K562 (cell line): ENCODE measurements at regions not wholly inside any gene's neighbourhood (a gene's known extent, or its start where the extent isn't known, plus 50 kb on each side); places are given as distances from the start of the nearest gene placed in this dataset.

ENCODE experiments used
- ATAC-seq: fragments of 200-7000 bp; cut with Tn5 transposase; 3 replicates; pipeline ENCODE4 v1.9.1; 2020; ENCODE audit warnings: moderate library complexity
- BruUV-seq: library from RNA; stranded (reverse); fragments of 400-500 nt; replicated peaks from 2 replicates; lab custom pipeline; 2021; lab: Mats Ljungman, UMichigan
- CTCF ChIA-PET: fragments of 300-600 bp; formaldehyde crosslinking; extraction: SDS; loops from one replicate; lab custom pipeline; 2021; ENCODE audit warnings: low intra/inter-chr PET ratio; lab: Yijun Ruan, JAX
- POLR2A ChIA-PET: fragments of 300-600, 350-650 bp; sonication (Branson Sonifier 250); formaldehyde crosslinking; extraction: SDS; loops from one replicate; lab custom pipeline; 2021; ENCODE audit warnings: antibody characterized with exemption, inconsistent platforms; lab: Yijun Ruan, JAX
- DNase-seq, 4 experiments: peaks; one replicate each; pipeline versions ENCODE4 v3.0.0 to v3.0.0-alpha.2; 2011 to 2018; ENCODE audit warnings: low spot score in 3 of 4, mixed read lengths in 3 of 4; ENCODE audit errors: extremely low read depth in 1 of 4
- FAIRE-seq: peaks from 2 replicates; lab custom pipeline; 2011; peaks lifted over from hg19 to GRCh38; lab: Jason Lieb, UNC
- H2AFZ ChIP-seq: 2 replicates; pipeline ENCODE4 v1.6.0; 2011; ENCODE audit warnings: low read depth, low read length, control low read depth, inconsistent platforms
- H3K27ac ChIP-seq: fragments of 200-600 bp; 3 replicates; pipeline ENCODE4 v1.8.0; 2011; ENCODE audit warnings: low read depth, mild to moderate bottlenecking, control low read depth, inconsistent platforms, low read length, moderate library complexity, mixed read lengths; ENCODE audit errors: extremely low read depth
- H3K27me3 ChIP-seq, 2 experiments: fragments of 300-600 bp in 1 of 2; 2 replicates in 1 of 2; 3 replicates in 1 of 2; pipeline versions ENCODE4 v1.6.0 to v1.8.0; 2011; ENCODE audit warnings: inconsistent platforms in 2 of 2, low read length in 2 of 2, mild to moderate bottlenecking in 1 of 2, mixed read lengths in 1 of 2, moderate library complexity in 1 of 2; ENCODE audit not compliant: control insufficient read depth in 2 of 2, insufficient read depth in 2 of 2
- H3K36me3 ChIP-seq: fragments of 300-600 bp; 3 replicates; pipeline ENCODE4 v1.8.0; 2011; ENCODE audit warnings: mild to moderate bottlenecking, low read length, inconsistent platforms; ENCODE audit not compliant: control insufficient read depth, insufficient read depth
- H3K4me1 ChIP-seq, 2 experiments: fragments of 200-600 bp in 1 of 2; replicated peaks in 1 of 2; 2 replicates in 1 of 2; 3 replicates in 1 of 2; pipeline versions ENCODE4 v1.5.1 to v1.8.0; 2011; ENCODE audit warnings: inconsistent platforms in 2 of 2, low read length in 2 of 2, mild to moderate bottlenecking in 1 of 2, mixed read lengths in 1 of 2, moderate library complexity in 1 of 2; ENCODE audit not compliant: control insufficient read depth in 2 of 2, insufficient read depth in 2 of 2
- H3K4me2 ChIP-seq: 2 replicates; pipeline ENCODE4 v1.6.1; 2011; ENCODE audit warnings: low read length, control low read depth, inconsistent platforms, mixed read lengths; ENCODE audit not compliant: insufficient read depth
- H3K4me3 ChIP-seq: fragments of 200-600 bp; sonication (generic), shearing (Covaris generic); 2 replicates; pipeline ENCODE4 v1.5.1; 2016; ENCODE audit warnings: control low read depth, inconsistent platforms
- H3K79me2 ChIP-seq: fragments of 200-600 bp; 3 replicates; pipeline ENCODE4 v1.8.0; 2011; ENCODE audit warnings: low read length, inconsistent platforms; ENCODE audit not compliant: control insufficient read depth, insufficient read depth
- H3K9ac ChIP-seq, 2 experiments: 2 replicates each; pipeline versions ENCODE4 v1.6.0 to v1.6.1; 2011; ENCODE audit warnings: low read depth in 2 of 2, low read length in 2 of 2, control low read depth in 1 of 2, inconsistent platforms in 1 of 2, mild to moderate bottlenecking in 1 of 2, mixed read lengths in 1 of 2; ENCODE audit not compliant: insufficient read depth in 1 of 2
- H3K9me1 ChIP-seq: one replicate; pipeline ENCODE4 v1.6.0; 2011; ENCODE audit warnings: inconsistent platforms, mild to moderate bottlenecking, low read length, moderate library complexity; ENCODE audit not compliant: control insufficient read depth, insufficient read depth
- H3K9me3 ChIP-seq: replicated peaks from 2 replicates; pipeline ENCODE4 v1.5.1; 2011; ENCODE audit warnings: low read depth, low read length, inconsistent platforms; ENCODE audit not compliant: control insufficient read depth, insufficient read depth
- H4K20me1 ChIP-seq: replicated peaks from 2 replicates; pipeline ENCODE4 v1.6.1; 2011; ENCODE audit warnings: low read length, inconsistent platforms, mixed read lengths; ENCODE audit not compliant: control insufficient read depth, insufficient read depth
- TSC22D4 ChIP-seq: fragments of 450-650 bp; IDR thresholded peaks from 2 replicates; pipeline ENCODE4 v1.6.1; 2016; ENCODE audit warnings: missing genetic modification characterization, missing biosample characterization, control low read depth
- ZNF253 ChIP-seq: fragments of 250-450 bp; sonication (Bioruptor Pico); conservative IDR thresholded peaks from 2 replicates; pipeline ENCODE4 v1.6.1; 2021; ENCODE audit warnings: mild to moderate bottlenecking
- WGBS: fragments of 100-300 bp; shearing (Covaris generic); methylation state at CpG from one replicate; pipeline ENCODE4 v1.1.6; 2016; ENCODE audit warnings: low coverage, mixed read lengths; ENCODE audit not compliant: insufficient coverage; ENCODE audit errors: missing lambda C conversion rate; 5-methylcytosine and 5-hydroxymethylcytosine counted together
- in situ Hi-C: fragments of 300-500 bp; cut with MboI; formaldehyde crosslinking; loops from 4 replicates; pipeline ENCODE4 v1.15.0; 2018; ENCODE audit warnings: inconsistent platforms, mixed read lengths
- intact Hi-C: fragments of 100-400 bp; cut with micrococcal nuclease; formaldehyde crosslinking; loops from 2 replicates; pipeline ENCODE4 v1.14.2; 2022
- TF ChIP-seq, protein P1 (sequence below): fragments of 250-450 bp; sonication (Bioruptor Pico); IDR thresholded peaks from 2 replicates; pipeline ENCODE4 v1.4.0; 2020; ENCODE audit warnings: borderline replicate concordance
- TF ChIP-seq, protein P2 (sequence below): sonication (generic); formaldehyde crosslinking; IDR thresholded peaks from 2 replicates; pipeline ENCODE4 v1.8.0; 2022; ENCODE audit warnings: mild to moderate bottlenecking, missing genetic modification reagents
- TF ChIP-seq, protein P3 (sequence below): IDR thresholded peaks from 2 replicates; pipeline ENCODE4 v1.6.1; 2012; ENCODE audit warnings: low read depth, low read length, improper control_type of control experiment, borderline replicate concordance

GRCh38 chr4:58136604-58137003 is 1026.4 kb upstream of the IGFBP7 start:
- no peaks in the 10 kb centered on the region for H3K4me1 ChIP-seq
- ATAC-seq (no peak), FAIRE-seq (no peak), DNase-seq (no peak)
- no TSS peak for BruUV-seq
- TF ChIP-seq, protein P1, sequence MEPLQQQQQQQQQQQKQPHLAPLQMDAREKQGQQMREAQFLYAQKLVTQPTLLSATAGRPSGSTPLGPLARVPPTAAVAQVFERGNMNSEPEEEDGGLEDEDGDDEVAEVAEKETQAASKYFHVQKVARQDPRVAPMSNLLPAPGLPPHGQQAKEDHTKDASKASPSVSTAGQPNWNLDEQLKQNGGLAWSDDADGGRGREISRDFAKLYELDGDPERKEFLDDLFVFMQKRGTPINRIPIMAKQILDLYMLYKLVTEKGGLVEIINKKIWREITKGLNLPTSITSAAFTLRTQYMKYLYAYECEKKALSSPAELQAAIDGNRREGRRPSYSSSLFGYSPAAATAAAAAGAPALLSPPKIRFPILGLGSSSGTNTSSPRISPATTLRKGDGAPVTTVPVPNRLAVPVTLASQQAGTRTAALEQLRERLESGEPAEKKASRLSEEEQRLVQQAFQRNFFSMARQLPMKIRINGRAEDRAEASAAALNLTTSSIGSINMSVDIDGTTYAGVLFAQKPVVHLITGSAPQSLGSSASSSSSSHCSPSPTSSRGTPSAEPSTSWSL (CRISPR knock-in tag) = no peak
- TF ChIP-seq TSC22D4 (tag) (no peak), ZNF253 (no peak)
- TF ChIP-seq, protein P2, sequence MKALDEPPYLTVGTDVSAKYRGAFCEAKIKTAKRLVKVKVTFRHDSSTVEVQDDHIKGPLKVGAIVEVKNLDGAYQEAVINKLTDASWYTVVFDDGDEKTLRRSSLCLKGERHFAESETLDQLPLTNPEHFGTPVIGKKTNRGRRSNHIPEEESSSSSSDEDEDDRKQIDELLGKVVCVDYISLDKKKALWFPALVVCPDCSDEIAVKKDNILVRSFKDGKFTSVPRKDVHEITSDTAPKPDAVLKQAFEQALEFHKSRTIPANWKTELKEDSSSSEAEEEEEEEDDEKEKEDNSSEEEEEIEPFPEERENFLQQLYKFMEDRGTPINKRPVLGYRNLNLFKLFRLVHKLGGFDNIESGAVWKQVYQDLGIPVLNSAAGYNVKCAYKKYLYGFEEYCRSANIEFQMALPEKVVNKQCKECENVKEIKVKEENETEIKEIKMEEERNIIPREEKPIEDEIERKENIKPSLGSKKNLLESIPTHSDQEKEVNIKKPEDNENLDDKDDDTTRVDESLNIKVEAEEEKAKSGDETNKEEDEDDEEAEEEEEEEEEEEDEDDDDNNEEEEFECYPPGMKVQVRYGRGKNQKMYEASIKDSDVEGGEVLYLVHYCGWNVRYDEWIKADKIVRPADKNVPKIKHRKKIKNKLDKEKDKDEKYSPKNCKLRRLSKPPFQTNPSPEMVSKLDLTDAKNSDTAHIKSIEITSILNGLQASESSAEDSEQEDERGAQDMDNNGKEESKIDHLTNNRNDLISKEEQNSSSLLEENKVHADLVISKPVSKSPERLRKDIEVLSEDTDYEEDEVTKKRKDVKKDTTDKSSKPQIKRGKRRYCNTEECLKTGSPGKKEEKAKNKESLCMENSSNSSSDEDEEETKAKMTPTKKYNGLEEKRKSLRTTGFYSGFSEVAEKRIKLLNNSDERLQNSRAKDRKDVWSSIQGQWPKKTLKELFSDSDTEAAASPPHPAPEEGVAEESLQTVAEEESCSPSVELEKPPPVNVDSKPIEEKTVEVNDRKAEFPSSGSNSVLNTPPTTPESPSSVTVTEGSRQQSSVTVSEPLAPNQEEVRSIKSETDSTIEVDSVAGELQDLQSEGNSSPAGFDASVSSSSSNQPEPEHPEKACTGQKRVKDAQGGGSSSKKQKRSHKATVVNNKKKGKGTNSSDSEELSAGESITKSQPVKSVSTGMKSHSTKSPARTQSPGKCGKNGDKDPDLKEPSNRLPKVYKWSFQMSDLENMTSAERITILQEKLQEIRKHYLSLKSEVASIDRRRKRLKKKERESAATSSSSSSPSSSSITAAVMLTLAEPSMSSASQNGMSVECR = no peak
- TF ChIP-seq, protein P3, sequence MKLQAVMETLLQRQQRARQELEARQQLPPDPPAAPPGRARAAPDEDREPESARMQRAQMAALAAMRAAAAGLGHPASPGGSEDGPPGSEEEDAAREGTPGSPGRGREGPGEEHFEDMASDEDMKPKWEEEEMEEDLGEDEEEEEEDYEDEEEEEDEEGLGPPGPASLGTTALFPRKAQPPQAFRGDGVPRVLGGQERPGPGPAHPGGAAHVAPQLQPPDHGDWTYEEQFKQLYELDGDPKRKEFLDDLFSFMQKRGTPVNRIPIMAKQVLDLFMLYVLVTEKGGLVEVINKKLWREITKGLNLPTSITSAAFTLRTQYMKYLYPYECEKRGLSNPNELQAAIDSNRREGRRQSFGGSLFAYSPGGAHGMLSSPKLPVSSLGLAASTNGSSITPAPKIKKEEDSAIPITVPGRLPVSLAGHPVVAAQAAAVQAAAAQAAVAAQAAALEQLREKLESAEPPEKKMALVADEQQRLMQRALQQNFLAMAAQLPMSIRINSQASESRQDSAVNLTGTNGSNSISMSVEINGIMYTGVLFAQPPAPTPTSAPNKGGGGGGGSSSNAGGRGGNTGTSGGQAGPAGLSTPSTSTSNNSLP = no peak
- H3K79me2 ChIP-seq = no peaks in the 10 kb centered on the region
- CTCF ChIA-PET = no interaction called here
- WGBS = 0% methylated on average over 5 of the region's 5 CpGs
- H4K20me1 ChIP-seq = no peaks in the 10 kb centered on the region
- H3K9ac ChIP-seq = no peak overlapping the region
- in situ Hi-C loops = no loop called here
- POLR2A ChIA-PET = no interaction called here
- no peak overlapping the region for H2AFZ ChIP-seq
- no peaks in the 10 kb centered on the region for H3K9me3 ChIP-seq
- no peaks in the 10 kb centered on the region for H3K27me3 ChIP-seq
- H3K36me3 ChIP-seq = no peaks in the 10 kb centered on the region
- no peak overlapping the region for H3K27ac ChIP-seq
- no peaks in the 10 kb centered on the region for H3K9me1 ChIP-seq
- H3K4me2 ChIP-seq = no peak overlapping the region
- no peak overlapping the region for H3K4me3 ChIP-seq
- intact Hi-C loops = no loop called here
